ENCODE measurements at regions not wholly inside any gene's neighbourhood (a gene's known extent, or its start where the extent isn't known, plus 50 kb on each side); places are given as distances from the start of the nearest gene placed in this dataset.

DNA sequence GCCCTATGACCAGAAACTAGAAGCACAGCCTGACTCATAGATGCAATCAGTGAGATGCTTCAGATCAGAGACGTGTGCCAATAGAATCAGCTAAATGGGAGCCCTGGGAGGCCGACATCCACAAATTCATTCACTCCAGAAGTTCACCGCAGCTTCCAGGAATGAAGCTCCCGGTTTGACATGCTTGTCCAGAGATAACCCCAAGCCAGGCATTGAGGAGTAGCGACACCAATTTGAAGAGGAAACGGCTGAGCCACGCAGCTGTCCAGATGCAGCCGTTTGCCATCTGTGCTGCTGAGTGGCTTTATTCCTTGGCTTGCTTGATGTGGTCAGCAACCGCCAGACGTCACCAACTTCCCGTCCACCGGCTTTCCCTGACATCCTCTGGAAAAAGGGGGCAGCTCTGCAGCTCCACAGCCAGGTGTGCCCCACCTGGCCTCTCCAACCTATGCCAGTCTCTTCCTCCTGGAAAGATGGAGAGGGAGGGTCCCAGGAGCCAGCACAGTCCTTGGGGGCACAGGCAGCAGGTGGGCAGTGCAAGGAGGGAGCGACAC lies 123.9 kb upstream of the OPCML start:
- TF ChIP-seq CREB1 (IDR thresholded peaks at IDR 0.05) (no peak), CREB1 (CRISPR knock-in tag; IDR thresholded peaks at IDR 0.05) (no peak), ZC3H4 (CRISPR knock-in tag; IDR thresholded peaks at IDR 0.05; ENCODE audit: borderline replicate concordance) (no peak), BMI1 (IDR thresholded peaks at IDR 0.05; ENCODE audit: low read length) (no peak), POLR2AphosphoS5 (IDR thresholded peaks at IDR 0.05; ENCODE audit: control insufficient read depth, insufficient read depth, low read depth, low read length) (no peak), BHLHE40 (IDR thresholded peaks at IDR 0.05; ENCODE audit: low read length) (no peak), NR1H2 (CRISPR knock-in tag; IDR thresholded peaks at IDR 0.05) (no peak), ZFX (CRISPR knock-in tag; IDR thresholded peaks at IDR 0.05) (no peak), MTF1 (CRISPR knock-in tag; IDR thresholded peaks at IDR 0.05; ENCODE audit: borderline replicate concordance) (no peak), CHD4 (IDR thresholded peaks at IDR 0.05; ENCODE audit: insufficient read depth, insufficient replicate concordance, low read depth, low read length, poor library complexity, severe bottlenecking) (no peak), ZFP36 (IDR thresholded peaks at IDR 0.05; ENCODE audit: low read depth, low read length, partially characterized antibody) (no peak), POLR2A (conservative IDR thresholded peaks at IDR 0.05) (no peak)
- TF ChIP-seq, protein P1, sequence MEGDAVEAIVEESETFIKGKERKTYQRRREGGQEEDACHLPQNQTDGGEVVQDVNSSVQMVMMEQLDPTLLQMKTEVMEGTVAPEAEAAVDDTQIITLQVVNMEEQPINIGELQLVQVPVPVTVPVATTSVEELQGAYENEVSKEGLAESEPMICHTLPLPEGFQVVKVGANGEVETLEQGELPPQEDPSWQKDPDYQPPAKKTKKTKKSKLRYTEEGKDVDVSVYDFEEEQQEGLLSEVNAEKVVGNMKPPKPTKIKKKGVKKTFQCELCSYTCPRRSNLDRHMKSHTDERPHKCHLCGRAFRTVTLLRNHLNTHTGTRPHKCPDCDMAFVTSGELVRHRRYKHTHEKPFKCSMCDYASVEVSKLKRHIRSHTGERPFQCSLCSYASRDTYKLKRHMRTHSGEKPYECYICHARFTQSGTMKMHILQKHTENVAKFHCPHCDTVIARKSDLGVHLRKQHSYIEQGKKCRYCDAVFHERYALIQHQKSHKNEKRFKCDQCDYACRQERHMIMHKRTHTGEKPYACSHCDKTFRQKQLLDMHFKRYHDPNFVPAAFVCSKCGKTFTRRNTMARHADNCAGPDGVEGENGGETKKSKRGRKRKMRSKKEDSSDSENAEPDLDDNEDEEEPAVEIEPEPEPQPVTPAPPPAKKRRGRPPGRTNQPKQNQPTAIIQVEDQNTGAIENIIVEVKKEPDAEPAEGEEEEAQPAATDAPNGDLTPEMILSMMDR (IDR thresholded peaks at IDR 0.05 in 2 of 3, conservative IDR thresholded peaks at IDR 0.05 in 1 of 3; ENCODE audit: insufficient read depth in 2 of 3, low read depth in 1 of 3, low read length in 3 of 3) = no peak
- TF ChIP-seq, protein P2, sequence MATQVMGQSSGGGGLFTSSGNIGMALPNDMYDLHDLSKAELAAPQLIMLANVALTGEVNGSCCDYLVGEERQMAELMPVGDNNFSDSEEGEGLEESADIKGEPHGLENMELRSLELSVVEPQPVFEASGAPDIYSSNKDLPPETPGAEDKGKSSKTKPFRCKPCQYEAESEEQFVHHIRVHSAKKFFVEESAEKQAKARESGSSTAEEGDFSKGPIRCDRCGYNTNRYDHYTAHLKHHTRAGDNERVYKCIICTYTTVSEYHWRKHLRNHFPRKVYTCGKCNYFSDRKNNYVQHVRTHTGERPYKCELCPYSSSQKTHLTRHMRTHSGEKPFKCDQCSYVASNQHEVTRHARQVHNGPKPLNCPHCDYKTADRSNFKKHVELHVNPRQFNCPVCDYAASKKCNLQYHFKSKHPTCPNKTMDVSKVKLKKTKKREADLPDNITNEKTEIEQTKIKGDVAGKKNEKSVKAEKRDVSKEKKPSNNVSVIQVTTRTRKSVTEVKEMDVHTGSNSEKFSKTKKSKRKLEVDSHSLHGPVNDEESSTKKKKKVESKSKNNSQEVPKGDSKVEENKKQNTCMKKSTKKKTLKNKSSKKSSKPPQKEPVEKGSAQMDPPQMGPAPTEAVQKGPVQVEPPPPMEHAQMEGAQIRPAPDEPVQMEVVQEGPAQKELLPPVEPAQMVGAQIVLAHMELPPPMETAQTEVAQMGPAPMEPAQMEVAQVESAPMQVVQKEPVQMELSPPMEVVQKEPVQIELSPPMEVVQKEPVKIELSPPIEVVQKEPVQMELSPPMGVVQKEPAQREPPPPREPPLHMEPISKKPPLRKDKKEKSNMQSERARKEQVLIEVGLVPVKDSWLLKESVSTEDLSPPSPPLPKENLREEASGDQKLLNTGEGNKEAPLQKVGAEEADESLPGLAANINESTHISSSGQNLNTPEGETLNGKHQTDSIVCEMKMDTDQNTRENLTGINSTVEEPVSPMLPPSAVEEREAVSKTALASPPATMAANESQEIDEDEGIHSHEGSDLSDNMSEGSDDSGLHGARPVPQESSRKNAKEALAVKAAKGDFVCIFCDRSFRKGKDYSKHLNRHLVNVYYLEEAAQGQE (IDR thresholded peaks at IDR 0.05; ENCODE audit: borderline replicate concordance) = no peak
- TF ChIP-seq, protein P2 (CRISPR knock-in tag; IDR thresholded peaks at IDR 0.05; ENCODE audit: low read depth) = no peak
- TF ChIP-seq, protein P3, sequence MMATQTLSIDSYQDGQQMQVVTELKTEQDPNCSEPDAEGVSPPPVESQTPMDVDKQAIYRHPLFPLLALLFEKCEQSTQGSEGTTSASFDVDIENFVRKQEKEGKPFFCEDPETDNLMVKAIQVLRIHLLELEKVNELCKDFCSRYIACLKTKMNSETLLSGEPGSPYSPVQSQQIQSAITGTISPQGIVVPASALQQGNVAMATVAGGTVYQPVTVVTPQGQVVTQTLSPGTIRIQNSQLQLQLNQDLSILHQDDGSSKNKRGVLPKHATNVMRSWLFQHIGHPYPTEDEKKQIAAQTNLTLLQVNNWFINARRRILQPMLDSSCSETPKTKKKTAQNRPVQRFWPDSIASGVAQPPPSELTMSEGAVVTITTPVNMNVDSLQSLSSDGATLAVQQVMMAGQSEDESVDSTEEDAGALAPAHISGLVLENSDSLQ (IDR thresholded peaks at IDR 0.05) = no peak
